GM21737 (cell line): ENCODE measurements at regions not wholly inside any gene's neighbourhood (a gene's known extent, or its start where the extent isn't known, plus 50 kb on each side); places are given as distances from the start of the nearest gene placed in this dataset.

ENCODE experiments used
- ATAC-seq: cut with Tn5 transposase; IDR thresholded peaks from one replicate; pipeline ENCODE4 v1.9.1; 2021; ENCODE audit warnings: mild to moderate bottlenecking, moderate library complexity; ENCODE audit not compliant: unreplicated experiment

GRCh38 chr4:27181693-27182092 lies 321.1 kb downstream of the STIM2 start:
- ATAC-seq = no peak

GRCh38 chr4:27182211-27182610 lies 321.6 kb downstream of the STIM2 start:
- no peak for ATAC-seq

GRCh38 chr4:27184508-27185155 lies 324.0 kb downstream of the STIM2 start:
- ATAC-seq = no peak

GRCh38 chr4:27186710-27187109 lies 326.1 kb downstream of the STIM2 start:
- ATAC-seq = no peak

- ATAC-seq = no peak
Measured at GRCh38 chr4:27187786-27188185, 327.1 kb downstream of the STIM2 start.

GRCh38 chr4:27189683-27190082 lies 329.0 kb downstream of the STIM2 start:
- no peak for ATAC-seq

- ATAC-seq = no peak
Measured at GRCh38 chr4:27191592-27191991, 331.0 kb downstream of the STIM2 start.

GRCh38 chr4:27194599-27195176 lies 334.0 kb downstream of the STIM2 start:
- ATAC-seq = no peak

- no peak for ATAC-seq
Measured at GRCh38 chr4:27198246-27198645, 337.6 kb downstream of the STIM2 start.

- ATAC-seq = no peak
Measured at GRCh38 chr4:27198971-27199370, 338.3 kb downstream of the STIM2 start.

GRCh38 chr4:27206009-27206408 lies 345.4 kb downstream of the STIM2 start:
- no peak for ATAC-seq

- no peak for ATAC-seq
Measured at GRCh38 chr4:27210956-27211355, 350.3 kb downstream of the STIM2 start.

GRCh38 chr4:27214010-27214409 lies 353.4 kb downstream of the STIM2 start:
- ATAC-seq = no peak

- no peak for ATAC-seq
Measured at GRCh38 chr4:27215220-27215826, 354.7 kb downstream of the STIM2 start.

GRCh38 chr4:27217261-27217769 lies 356.7 kb downstream of the STIM2 start:
- ATAC-seq = no peak

GRCh38 chr4:27218013-27218412 lies 357.4 kb downstream of the STIM2 start:
- no peak for ATAC-seq

GRCh38 chr4:27223326-27223725 lies 362.7 kb downstream of the STIM2 start:
- ATAC-seq = no peak

GRCh38 chr4:27233531-27233930 lies 372.9 kb downstream of the STIM2 start:
- no peak for ATAC-seq

- ATAC-seq = no peak
Measured at GRCh38 chr4:27234306-27234899, 373.8 kb downstream of the STIM2 start.

- ATAC-seq = no peak
Measured at GRCh38 chr4:27239641-27240040, 379.0 kb downstream of the STIM2 start.

- ATAC-seq = no peak
Measured at GRCh38 chr4:27242217-27242616, 381.6 kb downstream of the STIM2 start.

- no peak for ATAC-seq
Measured at GRCh38 chr4:27245216-27245615, 384.6 kb downstream of the STIM2 start.
